ENCODE measurements at regions not wholly inside any gene's neighbourhood (a gene's known extent, or its start where the extent isn't known, plus 50 kb on each side); places are given as distances from the start of the nearest gene placed in this dataset.

DNA sequence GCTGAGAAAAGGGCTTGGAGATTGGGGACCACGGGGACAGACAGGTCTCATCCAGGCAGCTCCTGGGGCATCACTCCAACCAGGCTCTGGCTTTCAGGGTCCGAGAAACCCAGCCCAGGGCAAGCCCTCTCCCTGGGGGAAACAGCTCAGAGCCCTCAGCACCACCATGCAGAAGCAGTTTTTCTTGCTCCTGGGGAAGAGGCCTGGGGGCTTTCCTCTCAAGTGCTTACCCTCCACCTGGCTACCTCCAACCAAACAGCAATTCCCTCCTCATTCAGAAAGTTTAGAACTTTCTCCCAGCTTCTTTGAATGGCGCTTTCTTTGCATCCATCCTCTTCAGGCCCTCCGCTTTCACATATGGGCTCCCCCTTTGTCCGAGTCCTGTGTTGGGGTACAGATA, 110.4 kb upstream of the PHACTR3 start:
- ChIA-PET POLR2A (interaction anchor here (0.6 kb wide), 1 partner anchor 19 kb away, joined by 3 read pairs; no protein-coding TSS in a partner anchor), CTCF (ENCODE audit: low intra/inter-chr PET ratio) (no interaction called here)
- Histone ChIP-seq H3K9ac (ENCODE audit: insufficient read depth in 1 of 2, low read depth in 2 of 2, low read length in 2 of 2) (no peak overlapping the region), H3K79me2 (ENCODE audit: control insufficient read depth, insufficient read depth, low read length) (no peaks in the 10 kb centered on the region), H4K20me1 (replicated peaks; ENCODE audit: control insufficient read depth, insufficient read depth, low read length) (0 out of 2 replicates have a peak, but pooled peaks cover 4% of the 10 kb centered on the region), H3K9me1 (ENCODE audit: control insufficient read depth, insufficient read depth, low read length) (no peaks in the 10 kb centered on the region), H3K9me3 (replicated peaks; ENCODE audit: control insufficient read depth, insufficient read depth, low read depth, low read length) (no peaks in the 10 kb centered on the region), H3K36me3 (ENCODE audit: control insufficient read depth, insufficient read depth, low read length) (no peaks in the 10 kb centered on the region), H3K4me3 (no peak overlapping the region), H3K4me1 (replicated peaks in 1 of 2; ENCODE audit: control insufficient read depth in 2 of 2, insufficient read depth in 2 of 2, low read length in 2 of 2) (no peaks in the 10 kb centered on the region), H2AFZ (ENCODE audit: low read depth, low read length) (no peak overlapping the region), H3K27ac (ENCODE audit: extremely low read depth, low read depth, low read length) (no peak overlapping the region), H3K4me2 (ENCODE audit: insufficient read depth, low read length) (no peak overlapping the region), H3K27me3 (ENCODE audit: control insufficient read depth in 2 of 2, insufficient read depth in 2 of 2, low read length in 2 of 2) (peaks cover 12 to 37% of the 10 kb centered on the region in 2 experiments; a peak in 4 of 5 replicates)
- ATAC-seq (no peak), FAIRE-seq (no peak), DNase-seq (ENCODE audit: extremely low read depth in 1 of 4, low spot score in 3 of 4) (no peak)
- 2% methylated on average over 5 of the region's 5 CpGs for WGBS (ENCODE audit: insufficient coverage, low coverage, missing lambda C conversion rate)
- BruUV-seq (replicated peaks) = no TSS peak
- in situ Hi-C loops (cut with MboI) = no loop called here
- intact Hi-C loops (cut with micrococcal nuclease) = no loop called here
- TF ChIP-seq MYC (IDR thresholded peaks at IDR 0.05; ENCODE audit: low read depth, low read length) (no peak), MYC (CRISPR knock-in tag; IDR thresholded peaks at IDR 0.05; ENCODE audit: borderline replicate concordance, low read depth) (no peak), HSF4 (CRISPR knock-in tag; IDR thresholded peaks at IDR 0.05; ENCODE audit: borderline replicate concordance) (no peak), BCOR (IDR thresholded peaks at IDR 0.05) (no peak), SREBF2 (CRISPR knock-in tag; IDR thresholded peaks at IDR 0.05) (no peak), ZEB2 (IDR thresholded peaks at IDR 0.05) (no peak), GTF2F1 (IDR thresholded peaks at IDR 0.05; ENCODE audit: low read depth, low read length) (no peak), ZNF696 (CRISPR knock-in tag; conservative IDR thresholded peaks at IDR 0.05) (no peak), CXXC5 (CRISPR knock-in tag; IDR thresholded peaks at IDR 0.05) (no peak)
- TF ChIP-seq, protein P1, sequence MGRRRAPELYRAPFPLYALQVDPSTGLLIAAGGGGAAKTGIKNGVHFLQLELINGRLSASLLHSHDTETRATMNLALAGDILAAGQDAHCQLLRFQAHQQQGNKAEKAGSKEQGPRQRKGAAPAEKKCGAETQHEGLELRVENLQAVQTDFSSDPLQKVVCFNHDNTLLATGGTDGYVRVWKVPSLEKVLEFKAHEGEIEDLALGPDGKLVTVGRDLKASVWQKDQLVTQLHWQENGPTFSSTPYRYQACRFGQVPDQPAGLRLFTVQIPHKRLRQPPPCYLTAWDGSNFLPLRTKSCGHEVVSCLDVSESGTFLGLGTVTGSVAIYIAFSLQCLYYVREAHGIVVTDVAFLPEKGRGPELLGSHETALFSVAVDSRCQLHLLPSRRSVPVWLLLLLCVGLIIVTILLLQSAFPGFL (CRISPR knock-in tag; IDR thresholded peaks at IDR 0.05) = no peak
- TF ChIP-seq, protein P2, sequence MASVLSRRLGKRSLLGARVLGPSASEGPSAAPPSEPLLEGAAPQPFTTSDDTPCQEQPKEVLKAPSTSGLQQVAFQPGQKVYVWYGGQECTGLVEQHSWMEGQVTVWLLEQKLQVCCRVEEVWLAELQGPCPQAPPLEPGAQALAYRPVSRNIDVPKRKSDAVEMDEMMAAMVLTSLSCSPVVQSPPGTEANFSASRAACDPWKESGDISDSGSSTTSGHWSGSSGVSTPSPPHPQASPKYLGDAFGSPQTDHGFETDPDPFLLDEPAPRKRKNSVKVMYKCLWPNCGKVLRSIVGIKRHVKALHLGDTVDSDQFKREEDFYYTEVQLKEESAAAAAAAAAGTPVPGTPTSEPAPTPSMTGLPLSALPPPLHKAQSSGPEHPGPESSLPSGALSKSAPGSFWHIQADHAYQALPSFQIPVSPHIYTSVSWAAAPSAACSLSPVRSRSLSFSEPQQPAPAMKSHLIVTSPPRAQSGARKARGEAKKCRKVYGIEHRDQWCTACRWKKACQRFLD (CRISPR knock-in tag; IDR thresholded peaks at IDR 0.05) = no peak

All from K562 (cell line).